ENCODE measurements at regions not wholly inside any gene's neighbourhood (a gene's known extent, or its start where the extent isn't known, plus 50 kb on each side); places are given as distances from the start of the nearest gene placed in this dataset.

- H3K4me3 ChIP-seq (ENCODE audit: insufficient read depth, low read depth, low read length) = no peak overlapping the region
- H3K27me3 ChIP-seq (ENCODE audit: control insufficient read depth, insufficient read depth, low read length, poor library complexity, severe bottlenecking) = peaks cover 3% of the 10 kb centered on the region
- no peaks in the 10 kb centered on the region for H3K4me1 ChIP-seq (ENCODE audit: control insufficient read depth, insufficient read depth, low read length)
- no peaks in the 10 kb centered on the region for H3K36me3 ChIP-seq (ENCODE audit: control insufficient read depth, insufficient read depth, low read length)
- no peak overlapping the region for H3K27ac ChIP-seq (ENCODE audit: insufficient read depth, low read depth, low read length, poor library complexity, severe bottlenecking)
- no peaks in the 10 kb centered on the region for H3K9me3 ChIP-seq (ENCODE audit: control insufficient read depth, low read length)
- WGBS, 2 experiments = 88 to 91% methylated on average over 26 to 28 of the region's 28 CpGs
Observed at GRCh38 chr11:64500176-64501013, 55.3 kb upstream of the SLC22A11 start.

- Histone ChIP-seq H3K27me3 (ENCODE audit: control insufficient read depth, insufficient read depth, low read length, poor library complexity, severe bottlenecking) (peaks cover 3% of the 10 kb centered on the region), H3K9me3 (ENCODE audit: control insufficient read depth, low read length) (no peaks in the 10 kb centered on the region), H3K4me1 (ENCODE audit: control insufficient read depth, insufficient read depth, low read length) (no peaks in the 10 kb centered on the region), H3K36me3 (ENCODE audit: control insufficient read depth, insufficient read depth, low read length) (no peaks in the 10 kb centered on the region), H3K4me3 (ENCODE audit: insufficient read depth, low read depth, low read length) (no peak overlapping the region), H3K27ac (ENCODE audit: insufficient read depth, low read depth, low read length, poor library complexity, severe bottlenecking) (no peak overlapping the region)
- 85 to 87% methylated on average over 14 of the region's 14 CpGs for WGBS, 2 experiments
Observed at GRCh38 chr11:64501500-64502427, 54.0 kb upstream of the SLC22A11 start.

- WGBS, 2 experiments = 91 to 94% methylated on average over 19 of the region's 19 CpGs
- H3K4me3 ChIP-seq (ENCODE audit: insufficient read depth, low read depth, low read length) = no peak overlapping the region
Observed at GRCh38 chr11:64502634-64503033, 53.1 kb upstream of the SLC22A11 start.

GRCh38 chr11:64503186-64503753 lies 52.5 kb upstream of the SLC22A11 start:
- H3K27me3 ChIP-seq (ENCODE audit: control insufficient read depth, insufficient read depth, low read length, poor library complexity, severe bottlenecking) = peaks cover 3% of the 10 kb centered on the region
- no peaks in the 10 kb centered on the region for H3K9me3 ChIP-seq (ENCODE audit: control insufficient read depth, low read length)
- no peaks in the 10 kb centered on the region for H3K4me1 ChIP-seq (ENCODE audit: control insufficient read depth, insufficient read depth, low read length)
- H3K36me3 ChIP-seq (ENCODE audit: control insufficient read depth, insufficient read depth, low read length) = no peaks in the 10 kb centered on the region
- no peak overlapping the region for H3K27ac ChIP-seq (ENCODE audit: insufficient read depth, low read depth, low read length, poor library complexity, severe bottlenecking)
- WGBS, 2 experiments = 71 to 74% methylated on average over 5 of the region's 5 CpGs
- no peak overlapping the region for H3K4me3 ChIP-seq (ENCODE audit: insufficient read depth, low read depth, low read length)

More at GRCh38 chr11:64502634-64503033, 53.1 kb upstream of the SLC22A11 start:
- Histone ChIP-seq H3K9me3 (ENCODE audit: control insufficient read depth, low read length) (no peaks in the 10 kb centered on the region), H3K27me3 (ENCODE audit: control insufficient read depth, insufficient read depth, low read length, poor library complexity, severe bottlenecking) (peaks cover 3% of the 10 kb centered on the region), H3K4me1 (ENCODE audit: control insufficient read depth, insufficient read depth, low read length) (no peaks in the 10 kb centered on the region), H3K27ac (ENCODE audit: insufficient read depth, low read depth, low read length, poor library complexity, severe bottlenecking) (no peak overlapping the region), H3K36me3 (ENCODE audit: control insufficient read depth, insufficient read depth, low read length) (no peaks in the 10 kb centered on the region)

- Histone ChIP-seq H3K9me3 (ENCODE audit: control insufficient read depth, low read length) (no peaks in the 10 kb centered on the region), H3K27me3 (ENCODE audit: control insufficient read depth, insufficient read depth, low read length, poor library complexity, severe bottlenecking) (peaks cover 3% of the 10 kb centered on the region), H3K36me3 (ENCODE audit: control insufficient read depth, insufficient read depth, low read length) (no peaks in the 10 kb centered on the region), H3K27ac (ENCODE audit: insufficient read depth, low read depth, low read length, poor library complexity, severe bottlenecking) (no peak overlapping the region), H3K4me1 (ENCODE audit: control insufficient read depth, insufficient read depth, low read length) (no peaks in the 10 kb centered on the region), H3K4me3 (ENCODE audit: insufficient read depth, low read depth, low read length) (no peak overlapping the region)
- WGBS, 2 experiments = 92 to 94% methylated on average over 5 of the region's 5 CpGs
Observed at GRCh38 chr11:64504999-64505398, 50.7 kb upstream of the SLC22A11 start.

Data from ectodermal cell (in vitro differentiated cells).